ENCODE measurements at regions not wholly inside any gene's neighbourhood (a gene's known extent, or its start where the extent isn't known, plus 50 kb on each side); places are given as distances from the start of the nearest gene placed in this dataset.

GRCh38 chr2:78532762-78533379, 492.6 kb upstream of the REG3G start:
- BruUV-seq (replicated peaks): no TSS peak
- Histone ChIP-seq H2BK20ac (ENCODE audit: low read depth, low read length) (no peak overlapping the region), H3K79me1 (ENCODE audit: low read depth in 1 of 2, low read length in 2 of 2) (no peaks in the 10 kb centered on the region), H3K27me3 (ENCODE audit: control insufficient read depth, insufficient read depth, low read length) (no peaks in the 10 kb centered on the region), H3K4ac (ENCODE audit: low read depth, low read length) (no peak overlapping the region), H3K23ac (ENCODE audit: low read depth, low read length) (no peak overlapping the region), H3K9ac (ENCODE audit: low read depth, low read length) (no peak overlapping the region), H3K56ac (ENCODE audit: extremely low read depth, insufficient read depth, low read length) (no peak overlapping the region), H4K91ac (ENCODE audit: insufficient read depth, low read depth, low read length) (no peak overlapping the region), H3K36me3 (ENCODE audit: control insufficient read depth, insufficient read depth, low read length) (no peaks in the 10 kb centered on the region), H2AK5ac (ENCODE audit: low read depth, low read length) (no peak overlapping the region), H2AK9ac (replicated peaks; ENCODE audit: low read depth, low read length, poor library complexity) (no peak overlapping the region), H3K9me3 (ENCODE audit: control insufficient read depth, insufficient read depth, low read length) (peaks cover 3% of the 10 kb centered on the region; the same call in 1 of the 2 replicates), H2BK15ac (ENCODE audit: low read depth, low read length) (no peak overlapping the region), H2AFZ (replicated peaks; ENCODE audit: low read length, poor library complexity) (no peak overlapping the region), H2BK120ac (ENCODE audit: low read depth, low read length) (no peak overlapping the region), H3K18ac (ENCODE audit: low read depth, low read length) (no peak overlapping the region), H3K27ac (ENCODE audit: insufficient read depth, low read length) (no peak overlapping the region), H3K4me1 (ENCODE audit: control insufficient read depth, insufficient read depth, low read length) (no peaks in the 10 kb centered on the region), H4K20me1 (ENCODE audit: insufficient read depth, low read length) (no peaks in the 10 kb centered on the region), H3K4me3 (ENCODE audit: insufficient read depth, low read depth, low read length) (no peak overlapping the region), H4K8ac (ENCODE audit: low read depth in 2 of 2, low read length in 2 of 2) (no peak overlapping the region), H3K14ac (replicated peaks; ENCODE audit: low read depth, low read length) (no peak overlapping the region), H4K5ac (ENCODE audit: low read depth, low read length) (no peak overlapping the region), H2BK5ac (ENCODE audit: low read depth, low read length, poor library complexity, severe bottlenecking) (no peak overlapping the region), H3K9me1 (ENCODE audit: insufficient read depth, low read length) (no peaks in the 10 kb centered on the region), H3K4me2 (ENCODE audit: low read depth, low read length) (no peak overlapping the region)
- no peak for TF ChIP-seq BHLHE40 (IDR thresholded peaks at IDR 0.05; ENCODE audit: low read depth, low read length)
- TF ChIP-seq SMC3 (IDR thresholded peaks at IDR 0.05; ENCODE audit: low read depth, low read length): no peak
- no peak for TF ChIP-seq CEBPB (IDR thresholded peaks at IDR 0.05; ENCODE audit: low read depth, low read length)
- no peak for TF ChIP-seq RAD21 (IDR thresholded peaks at IDR 0.05; ENCODE audit: low read length)
- no peak for TF ChIP-seq NFE2L2 (IDR thresholded peaks at IDR 0.05; ENCODE audit: low read depth, low read length)
- no peak for TF ChIP-seq RCOR1 (IDR thresholded peaks at IDR 0.05; ENCODE audit: insufficient replicate concordance, low read length)
- no peak for TF ChIP-seq POLR2A (IDR thresholded peaks at IDR 0.05; ENCODE audit: low read depth, low read length)
- TF ChIP-seq FOS (IDR thresholded peaks at IDR 0.05; ENCODE audit: low read depth, low read length): no peak
- TF ChIP-seq, protein P1, sequence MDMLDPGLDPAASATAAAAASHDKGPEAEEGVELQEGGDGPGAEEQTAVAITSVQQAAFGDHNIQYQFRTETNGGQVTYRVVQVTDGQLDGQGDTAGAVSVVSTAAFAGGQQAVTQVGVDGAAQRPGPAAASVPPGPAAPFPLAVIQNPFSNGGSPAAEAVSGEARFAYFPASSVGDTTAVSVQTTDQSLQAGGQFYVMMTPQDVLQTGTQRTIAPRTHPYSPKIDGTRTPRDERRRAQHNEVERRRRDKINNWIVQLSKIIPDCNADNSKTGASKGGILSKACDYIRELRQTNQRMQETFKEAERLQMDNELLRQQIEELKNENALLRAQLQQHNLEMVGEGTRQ (IDR thresholded peaks at IDR 0.05; ENCODE audit: low read depth, low read length): no peak
- no peak for TF ChIP-seq MAFK (IDR thresholded peaks at IDR 0.05; ENCODE audit: low read depth, low read length)
- no peak for TF ChIP-seq CTCF (conservative IDR thresholded peaks at IDR 0.05; ENCODE audit: low read depth, low read length)
- TF ChIP-seq, protein P2, sequence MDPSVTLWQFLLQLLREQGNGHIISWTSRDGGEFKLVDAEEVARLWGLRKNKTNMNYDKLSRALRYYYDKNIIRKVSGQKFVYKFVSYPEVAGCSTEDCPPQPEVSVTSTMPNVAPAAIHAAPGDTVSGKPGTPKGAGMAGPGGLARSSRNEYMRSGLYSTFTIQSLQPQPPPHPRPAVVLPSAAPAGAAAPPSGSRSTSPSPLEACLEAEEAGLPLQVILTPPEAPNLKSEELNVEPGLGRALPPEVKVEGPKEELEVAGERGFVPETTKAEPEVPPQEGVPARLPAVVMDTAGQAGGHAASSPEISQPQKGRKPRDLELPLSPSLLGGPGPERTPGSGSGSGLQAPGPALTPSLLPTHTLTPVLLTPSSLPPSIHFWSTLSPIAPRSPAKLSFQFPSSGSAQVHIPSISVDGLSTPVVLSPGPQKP (IDR thresholded peaks at IDR 0.05; ENCODE audit: borderline replicate concordance, low read depth, low read length): no peak
- TF ChIP-seq MXI1 (IDR thresholded peaks at IDR 0.05; ENCODE audit: borderline replicate concordance, low read depth, low read length): no peak
- no peak for TF ChIP-seq RFX5 (IDR thresholded peaks at IDR 0.05; ENCODE audit: low read depth, low read length)
- no peak for TF ChIP-seq CHD1 (IDR thresholded peaks at IDR 0.05; ENCODE audit: low read depth, low read length)
- dilution Hi-C loops (cut with HindIII; ENCODE audit: low sequenced_read_pairs, unreplicated experiment): no loop called here
- POLR2A ChIA-PET (ENCODE audit: unreplicated experiment): no interaction called here
- ATAC-seq (ENCODE audit: low read depth): no peak
- CTCF ChIA-PET: no interaction called here
- intact Hi-C loops (cut with micrococcal nuclease): no loop called here
- in situ Hi-C loops (cut with MboI; ENCODE audit: low sequenced_read_pairs): no loop called here
- 18% methylated on average over 2 of the region's 5 CpGs; no CpG with 5 or more reads in 1 of the 2 experiments for WGBS, 2 experiments (ENCODE audit: extremely low coverage in 2 of 2, insufficient read length in 1 of 2)
- DNase-seq: no peak

Data from IMR-90 (cell line).